Small intestine (tissue), 7 donors: ENCODE measurements at regions not wholly inside any gene's neighbourhood (a gene's known extent, or its start where the extent isn't known, plus 50 kb on each side); places are given as distances from the start of the nearest gene placed in this dataset.

Source experiments
- DNase-seq, 2 donors: peaks; one replicate each; pipeline versions ENCODE4 v3.0.0 to v3.0.0-alpha.2; 2013
- FAIRE-seq: peaks from 2 replicates; lab custom pipeline; 2012; peaks lifted over from hg19 to GRCh38; lab: Jason Lieb, UNC
- H3K27ac ChIP-seq, 3 donors: one replicate each; pipeline ENCODE4 v1.5.1; 2013; ENCODE audit warnings: low read length in 2 of 3, mild to moderate bottlenecking in 2 of 3, control low read depth in 1 of 3, inconsistent platforms in 1 of 3, low read depth in 1 of 3, moderate library complexity in 1 of 3
- H3K27me3 ChIP-seq, 3 donors: one replicate each; pipeline ENCODE4 v1.6.1; 2013; ENCODE audit warnings: low read length in 3 of 3, inconsistent platforms in 1 of 3; ENCODE audit not compliant: control insufficient read depth in 3 of 3, insufficient read depth in 3 of 3
- H3K36me3 ChIP-seq, 3 donors: one replicate each; pipeline ENCODE4 v1.6.1; 2013; ENCODE audit warnings: low read length in 3 of 3, inconsistent platforms in 1 of 3, low read depth in 1 of 3, mild to moderate bottlenecking in 1 of 3, moderate library complexity in 1 of 3; ENCODE audit not compliant: control insufficient read depth in 3 of 3, insufficient read depth in 2 of 3
- H3K4me1 ChIP-seq, 3 donors: one replicate each; pipeline ENCODE4 v1.6.1; 2013; ENCODE audit warnings: low read length in 2 of 3, inconsistent platforms in 1 of 3, low read depth in 1 of 3, mild to moderate bottlenecking in 1 of 3, moderate library complexity in 1 of 3; ENCODE audit not compliant: control insufficient read depth in 3 of 3, insufficient read depth in 2 of 3
- H3K4me3 ChIP-seq, 3 donors: one replicate each; pipeline ENCODE4 v1.5.1; 2013; ENCODE audit warnings: low read length in 3 of 3, control low read depth in 1 of 3, inconsistent platforms in 1 of 3, low read depth in 1 of 3, mild to moderate bottlenecking in 1 of 3, moderate library complexity in 1 of 3
- H3K9me3 ChIP-seq, 2 donors: one replicate each; pipeline ENCODE4 v1.6.1; 2013; ENCODE audit warnings: low read depth in 1 of 2, low read length in 1 of 2; ENCODE audit not compliant: control insufficient read depth in 2 of 2, insufficient read depth in 1 of 2
- WGBS, 3 donors: extraction: QIAGEN DNeasy Blood & Tissue Kit; methylation state at CpG; one replicate each; pipeline ENCODE4 v1.1.7; 2013; 5-methylcytosine and 5-hydroxymethylcytosine counted together
- donor health status: healthy with polysubstance abuse.
- donor health status: control.
- donor health status: control.
- donor health status: Bipolar disorder and iron deficiency.
- donor health status: healthy.

DNA sequence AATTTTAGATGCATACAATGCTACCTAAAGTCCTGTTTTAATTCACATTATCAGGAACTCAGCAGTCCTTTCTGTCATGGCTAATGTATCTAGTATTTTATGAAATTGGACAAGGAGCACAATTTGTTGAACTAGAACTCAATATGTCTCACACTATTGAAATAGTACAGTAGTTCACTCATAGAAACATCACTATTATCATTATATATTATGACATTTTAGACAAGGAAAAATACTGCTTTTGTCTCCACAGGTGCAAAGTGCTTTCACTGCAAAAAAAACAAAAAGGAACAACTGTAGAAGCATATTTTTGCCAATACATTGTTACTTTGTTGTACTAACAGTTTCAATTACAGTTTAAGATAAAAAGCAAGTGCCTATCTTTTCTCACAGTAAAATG, 419.2 kb upstream of the CDH19 start:
- H3K9me3 ChIP-seq, result no peaks in the 10 kb centered on the region
- no peak for FAIRE-seq

GRCh38 chr18:67010919-67011318, 407.0 kb upstream of the CDH19 start:
- no peaks in the 10 kb centered on the region for H3K9me3 ChIP-seq
- H3K4me3 ChIP-seq, result no peak overlapping the region
- H3K4me1 ChIP-seq, result no peaks in the 10 kb centered on the region
- no peaks in the 10 kb centered on the region for H3K27me3 ChIP-seq
- DNase-seq (no peak), FAIRE-seq (no peak)
- no peak overlapping the region for H3K27ac ChIP-seq
- no peaks in the 10 kb centered on the region for H3K36me3 ChIP-seq

More for the DNA sequence above, 419.2 kb upstream of the CDH19 start:
- H3K27me3 ChIP-seq, result no peaks in the 10 kb centered on the region
- DNase-seq, result no peak
- no peaks in the 10 kb centered on the region for H3K4me1 ChIP-seq
- H3K36me3 ChIP-seq, result no peaks in the 10 kb centered on the region
- no peak overlapping the region for H3K4me3 ChIP-seq
- H3K27ac ChIP-seq, result no peak overlapping the region

- no peaks in the 10 kb centered on the region for H3K27me3 ChIP-seq
- H3K4me3 ChIP-seq, result no peak overlapping the region
- WGBS, 3 donors, result 79 to 81% (median 79%) methylated on average over 1 of the region's 1 CpG
- FAIRE-seq, result peak; percentile 76
- no peaks in the 10 kb centered on the region for H3K4me1 ChIP-seq
- no peaks in the 10 kb centered on the region for H3K36me3 ChIP-seq
- no peaks in the 10 kb centered on the region for H3K9me3 ChIP-seq
- H3K27ac ChIP-seq, result no peak overlapping the region
- no peak for DNase-seq
Observed at GRCh38 chr18:67007999-67008398, 404.1 kb upstream of the CDH19 start.

- no peak for FAIRE-seq
- WGBS, 3 donors, result 89 to 95% (median 92%) methylated on average over 1 of the region's 1 CpG
- H3K27me3 ChIP-seq, result no peaks in the 10 kb centered on the region
Observed at GRCh38 chr18:67007085-67007484, 403.2 kb upstream of the CDH19 start.

DNA sequence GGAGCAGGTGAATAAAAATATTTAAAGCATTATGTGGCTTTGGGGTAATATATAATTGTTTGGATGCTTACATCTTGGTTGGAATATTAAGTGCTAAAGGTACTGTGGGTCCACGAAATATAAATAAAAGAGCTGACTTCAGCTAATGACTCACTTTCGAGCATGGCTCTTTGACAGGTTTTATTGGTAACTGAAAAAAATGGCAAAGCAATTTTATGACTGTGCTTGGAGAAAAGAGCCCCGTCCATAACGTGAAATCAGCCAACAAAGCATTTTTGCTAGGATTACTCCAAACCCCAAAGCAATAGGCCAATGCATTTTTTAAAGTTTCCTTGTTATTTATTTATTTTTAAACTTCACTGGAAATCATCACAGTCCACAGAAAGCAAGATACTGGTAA, 397.2 kb upstream of the CDH19 start:
- H3K36me3 ChIP-seq, result no peaks in the 10 kb centered on the region
- no peak overlapping the region for H3K4me3 ChIP-seq
- no peaks in the 10 kb centered on the region for H3K9me3 ChIP-seq
- FAIRE-seq, result no peak
- no peaks in the 10 kb centered on the region for H3K27me3 ChIP-seq
- DNase-seq, result no peak
- no peak overlapping the region for H3K27ac ChIP-seq
- H3K4me1 ChIP-seq, result no peaks in the 10 kb centered on the region
- WGBS, 3 donors, result 23 to 56% (median 23%) methylated on average over 4 of the region's 4 CpGs

More at GRCh38 chr18:67007085-67007484, 403.2 kb upstream of the CDH19 start:
- Histone ChIP-seq H3K36me3 (no peaks in the 10 kb centered on the region), H3K4me3 (no peak overlapping the region), H3K4me1 (no peaks in the 10 kb centered on the region), H3K9me3 (no peaks in the 10 kb centered on the region), H3K27ac (no peak overlapping the region)
- DNase-seq, result no peak

- Histone ChIP-seq H3K9me3 (no peaks in the 10 kb centered on the region), H3K36me3 (no peaks in the 10 kb centered on the region), H3K27ac (no peak overlapping the region), H3K4me3 (no peak overlapping the region), H3K4me1 (no peaks in the 10 kb centered on the region), H3K27me3 (no peaks in the 10 kb centered on the region)
- DNase-seq (no peak), FAIRE-seq (no peak)
Observed at GRCh38 chr18:66999003-66999402, 395.1 kb upstream of the CDH19 start.

- 86 to 93% (median 90%) methylated on average over 2 of the region's 2 CpGs for WGBS, 3 donors
Observed at GRCh38 chr18:66995270-66995669, 391.4 kb upstream of the CDH19 start.

DNA sequence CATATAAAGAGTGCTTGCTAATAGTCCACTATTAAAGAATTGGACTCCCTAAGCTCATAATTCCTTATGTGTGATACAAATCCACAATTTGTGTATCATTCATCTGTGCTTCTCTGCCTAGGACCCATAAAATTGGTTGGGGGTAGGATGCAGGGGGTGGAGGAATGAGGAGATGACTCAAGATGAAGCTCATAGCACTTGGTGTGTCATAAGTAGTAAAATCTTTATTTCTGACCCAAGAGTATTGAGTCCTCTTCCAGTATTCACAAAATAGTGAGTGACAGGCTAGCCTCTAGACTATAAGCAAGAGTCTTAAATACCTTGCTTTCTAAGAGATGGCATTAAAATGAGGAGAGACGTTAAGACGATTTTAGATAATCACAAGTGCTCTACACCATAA, 390.9 kb upstream of the CDH19 start:
- no peaks in the 10 kb centered on the region for H3K4me1 ChIP-seq
- no peaks in the 10 kb centered on the region for H3K27me3 ChIP-seq
- H3K27ac ChIP-seq, result no peak overlapping the region
- H3K9me3 ChIP-seq, result no peaks in the 10 kb centered on the region
- no peaks in the 10 kb centered on the region for H3K36me3 ChIP-seq
- DNase-seq, result no peak
- no peak for FAIRE-seq
- 86 to 91% (median 87%) methylated on average over 2 of the region's 2 CpGs for WGBS, 3 donors
- no peak overlapping the region for H3K4me3 ChIP-seq

More at GRCh38 chr18:66995270-66995669, 391.4 kb upstream of the CDH19 start:
- DNase-seq (no peak), FAIRE-seq (no peak)
- H3K4me3 ChIP-seq, result no peak overlapping the region
- H3K27ac ChIP-seq, result no peak overlapping the region
- H3K4me1 ChIP-seq, result no peaks in the 10 kb centered on the region
- H3K9me3 ChIP-seq, result no peaks in the 10 kb centered on the region
- no peaks in the 10 kb centered on the region for H3K27me3 ChIP-seq
- no peaks in the 10 kb centered on the region for H3K36me3 ChIP-seq

DNA sequence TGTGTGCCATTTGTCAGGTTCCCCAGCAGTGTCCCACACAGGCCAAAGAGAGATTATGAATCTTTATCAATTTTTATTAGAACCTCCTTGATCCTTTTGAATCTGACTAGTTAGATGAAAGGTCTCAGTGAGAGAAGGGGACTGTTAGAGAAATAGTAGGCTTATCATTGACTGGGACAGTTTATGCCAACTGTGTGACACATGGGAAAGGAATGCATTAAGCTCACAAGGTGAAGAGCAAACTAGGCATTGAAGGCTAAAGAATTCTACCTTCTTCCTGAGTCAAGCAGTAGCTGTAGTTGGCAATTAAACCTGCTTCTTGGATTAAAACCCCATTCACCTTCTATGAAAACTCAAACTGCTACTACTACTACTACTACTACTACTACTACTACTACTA, 389.6 kb upstream of the CDH19 start:
- no peaks in the 10 kb centered on the region for H3K27me3 ChIP-seq
- no peak overlapping the region for H3K27ac ChIP-seq
- no peaks in the 10 kb centered on the region for H3K9me3 ChIP-seq
- H3K4me3 ChIP-seq, result no peak overlapping the region
- H3K36me3 ChIP-seq, result no peaks in the 10 kb centered on the region
- FAIRE-seq (no peak), DNase-seq (no peak)
- no peaks in the 10 kb centered on the region for H3K4me1 ChIP-seq
